H9 (cell line): ENCODE measurements at regions not wholly inside any gene's neighbourhood (a gene's known extent, or its start where the extent isn't known, plus 50 kb on each side); places are given as distances from the start of the nearest gene placed in this dataset.

ENCODE experiments used
- DNase-seq: peaks from one replicate; pipeline ENCODE4 v3.0.0-alpha.2; 2017
- H2AFZ ChIP-seq: one replicate; pipeline ENCODE4 v1.6.1; 2013; ENCODE audit warnings: mild to moderate bottlenecking, low read length, control low read depth, moderate library complexity
- H2AK5ac ChIP-seq: 2 replicates; pipeline ENCODE4 v1.6.1; 2013; ENCODE audit warnings: low read length, control low read depth, mixed read lengths; ENCODE audit not compliant: insufficient read length
- H2BK120ac ChIP-seq: one replicate; pipeline ENCODE4 v1.6.1; 2013; ENCODE audit warnings: low read depth, mild to moderate bottlenecking, low read length, control low read depth, inconsistent platforms; ENCODE audit not compliant: poor library complexity, severe bottlenecking
- H2BK12ac ChIP-seq: 2 replicates; pipeline ENCODE4 v1.6.1; 2013; ENCODE audit warnings: low read length, control low read depth, mixed read lengths, low read depth; ENCODE audit not compliant: insufficient read length
- H2BK15ac ChIP-seq: 2 replicates; pipeline ENCODE4 v1.6.1; 2013; ENCODE audit warnings: low read depth, low read length, control low read depth
- H2BK20ac ChIP-seq: one replicate; pipeline ENCODE4 v1.6.1; 2013; ENCODE audit warnings: low read depth, mild to moderate bottlenecking, low read length, control low read depth, inconsistent platforms; ENCODE audit not compliant: poor library complexity, severe bottlenecking
- H2BK5ac ChIP-seq: 2 replicates; pipeline ENCODE4 v1.6.1; 2013; ENCODE audit warnings: low read length, control low read depth, mixed read lengths; ENCODE audit not compliant: insufficient read length
- H3K14ac ChIP-seq: 2 replicates; pipeline ENCODE4 v1.6.1; 2013; ENCODE audit warnings: low read length, control low read depth; ENCODE audit not compliant: insufficient read depth
- H3K18ac ChIP-seq: 2 replicates; pipeline ENCODE4 v1.6.1; 2013; ENCODE audit warnings: low read depth, mild to moderate bottlenecking, mixed read lengths, low read length, control low read depth; ENCODE audit not compliant: insufficient read length
- H3K23ac ChIP-seq: 2 replicates; pipeline ENCODE4 v1.6.1; 2013; ENCODE audit warnings: low read length, control low read depth, mixed read lengths, low read depth; ENCODE audit not compliant: insufficient read length
- H3K23me2 ChIP-seq: 2 replicates; pipeline ENCODE4 v1.6.1; 2013; ENCODE audit warnings: low read depth, mild to moderate bottlenecking, mixed read lengths, low read length, control low read depth; ENCODE audit not compliant: insufficient read length, poor library complexity, severe bottlenecking
- H3K27ac ChIP-seq: 2 replicates; pipeline ENCODE4 v1.5.1; 2013; ENCODE audit warnings: low read length, control low read depth, mixed read lengths, low read depth; ENCODE audit not compliant: insufficient read length
- H3K27me3 ChIP-seq: 2 replicates; pipeline ENCODE4 v1.6.1; 2013; ENCODE audit warnings: low read length, control low read depth, inconsistent platforms; ENCODE audit not compliant: insufficient read depth
- H3K4ac ChIP-seq: 2 replicates; pipeline ENCODE4 v1.6.1; 2013; ENCODE audit warnings: low read depth, mild to moderate bottlenecking, control low read depth, inconsistent platforms, low read length, moderate library complexity
- H3K4me1 ChIP-seq: 2 replicates; pipeline ENCODE4 v1.6.1; 2013; ENCODE audit warnings: low read length, control low read depth, inconsistent platforms; ENCODE audit not compliant: insufficient read depth
- H3K4me2 ChIP-seq: 2 replicates; pipeline ENCODE4 v1.6.1; 2013; ENCODE audit warnings: low read length, control low read depth, mixed read lengths; ENCODE audit not compliant: insufficient read length, insufficient read depth
- H3K56ac ChIP-seq: 2 replicates; pipeline ENCODE4 v1.6.1; 2013; ENCODE audit warnings: low read depth, mild to moderate bottlenecking, mixed read lengths, low read length, control low read depth; ENCODE audit not compliant: insufficient read length
- H3K79me1 ChIP-seq: 2 replicates; pipeline ENCODE4 v1.6.1; 2013; ENCODE audit warnings: low read depth, mild to moderate bottlenecking, moderate library complexity, low read length, control low read depth, inconsistent platforms; ENCODE audit not compliant: insufficient read depth, poor library complexity, severe bottlenecking
- H3K79me2 ChIP-seq: 2 replicates; pipeline ENCODE4 v1.6.1; 2013; ENCODE audit warnings: low read length, control low read depth, inconsistent platforms; ENCODE audit not compliant: insufficient read depth
- H3K9ac ChIP-seq: 2 replicates; pipeline ENCODE4 v1.6.1; 2013; ENCODE audit warnings: low read length, control low read depth, mixed read lengths; ENCODE audit not compliant: insufficient read length; ENCODE audit errors: extremely low read depth
- H3K9me3 ChIP-seq: one replicate; pipeline ENCODE4 v1.6.1; 2013; ENCODE audit warnings: low read depth, low read length, inconsistent platforms; ENCODE audit not compliant: control insufficient read depth
- H3T11ph ChIP-seq: one replicate; pipeline ENCODE4 v1.6.1; 2013; ENCODE audit warnings: mild to moderate bottlenecking, low read length, control low read depth, inconsistent platforms
- H4K20me1 ChIP-seq: one replicate; pipeline ENCODE4 v1.6.1; 2013; ENCODE audit not compliant: control insufficient read depth, insufficient read length, insufficient read depth
- H4K5ac ChIP-seq: 2 replicates; pipeline ENCODE4 v1.6.1; 2013; ENCODE audit warnings: low read depth, mild to moderate bottlenecking, mixed read lengths, low read length, control low read depth; ENCODE audit not compliant: insufficient read length
- H4K8ac ChIP-seq: replicated peaks from 2 replicates; pipeline ENCODE4 v1.6.1; 2013; ENCODE audit warnings: low read length, control low read depth, mixed read lengths, low read depth; ENCODE audit not compliant: insufficient read length
- H4K91ac ChIP-seq: 2 replicates; pipeline ENCODE4 v1.6.1; 2013; ENCODE audit warnings: low read depth, mild to moderate bottlenecking, moderate library complexity, mixed read lengths, low read length, control low read depth; ENCODE audit not compliant: insufficient read length
- H3K27ac Mint-ChIP-seq, 3 experiments: 2 replicates in 2 of 3; 3 replicates in 1 of 3; pipeline ENCODE4 v1.8.0; 2020 to 2021; ENCODE audit warnings: mixed read lengths in 3 of 3, mild to moderate bottlenecking in 1 of 3, moderate library complexity in 1 of 3
- H3K27me3 Mint-ChIP-seq: 2 replicates; pipeline ENCODE4 v1.8.0; 2021; ENCODE audit warnings: low read depth, mild to moderate bottlenecking, moderate library complexity, mixed read lengths
- H3K36me3 Mint-ChIP-seq, 3 experiments: 2 replicates in 2 of 3; 3 replicates in 1 of 3; pipeline ENCODE4 v1.8.0; 2020 to 2021; ENCODE audit warnings: low read depth in 3 of 3, mixed read lengths in 3 of 3; ENCODE audit not compliant: insufficient read depth in 1 of 3
- H3K4me1 Mint-ChIP-seq, 2 experiments: 2 replicates each; pipeline ENCODE4 v1.8.0; 2020; ENCODE audit warnings: mixed read lengths in 2 of 2
- H3K4me3 Mint-ChIP-seq, 2 experiments: 2 replicates in 1 of 2; 3 replicates in 1 of 2; pipeline ENCODE4 v1.8.0; 2020 to 2021; ENCODE audit warnings: mild to moderate bottlenecking in 2 of 2, mixed read lengths in 2 of 2, moderate library complexity in 1 of 2
- H3K9me3 Mint-ChIP-seq, 2 experiments: 2 replicates in 1 of 2; 3 replicates in 1 of 2; pipeline ENCODE4 v1.8.0; 2020; ENCODE audit warnings: mild to moderate bottlenecking in 2 of 2, mixed read lengths in 2 of 2, moderate library complexity in 1 of 2
- CTCF ChIP-seq: fragments of 200-600 bp; sonication (generic); conservative IDR thresholded peaks from 3 replicates; pipeline ENCODE4 v1.8.0; 2021; ENCODE audit warnings: antibody characterized with exemption, mild to moderate bottlenecking

- no peaks in the 10 kb centered on the region for H3K79me1 ChIP-seq
- H3K56ac ChIP-seq: no peak overlapping the region
- H2BK15ac ChIP-seq: no peak overlapping the region
- H3K18ac ChIP-seq: no peak overlapping the region
- no peak overlapping the region for H4K5ac ChIP-seq
- no peak overlapping the region for H4K8ac ChIP-seq
- DNase-seq: no peak
- TF ChIP-seq CTCF: no peak
- H3K4ac ChIP-seq: no peak overlapping the region
- no peak overlapping the region for H3K27ac ChIP-seq
- H3K14ac ChIP-seq: no peak overlapping the region
- H2AFZ ChIP-seq: no peak overlapping the region
- no peaks in the 10 kb centered on the region for H3K23me2 ChIP-seq
- no peak overlapping the region for H2BK20ac ChIP-seq
- no peak overlapping the region for H3K23ac ChIP-seq
- no peaks in the 10 kb centered on the region for H3K4me1 ChIP-seq
- Mint-ChIP-seq H3K4me3 (no peak overlapping the region), H3K9me3 (peaks cover 4 to 6% of the 10 kb centered on the region in 2 experiments; a peak in 2 of 5 replicates), H3K27me3 (peaks cover 18% of the 10 kb centered on the region), H3K36me3 (no peaks in the 10 kb centered on the region), H3K4me1 (peaks cover 11 to 14% of the 10 kb centered on the region in 2 experiments), H3K27ac (no peak overlapping the region)
- no peaks in the 10 kb centered on the region for H3K27me3 ChIP-seq
- H4K20me1 ChIP-seq: no peaks in the 10 kb centered on the region
- no peak overlapping the region for H4K91ac ChIP-seq
- H3K9me3 ChIP-seq: no peaks in the 10 kb centered on the region
- H2BK120ac ChIP-seq: no peak overlapping the region
- H3K9ac ChIP-seq: no peak overlapping the region
- H3K79me2 ChIP-seq: no peaks in the 10 kb centered on the region
- no peak overlapping the region for H3T11ph ChIP-seq
- no peak overlapping the region for H2BK12ac ChIP-seq
- no peak overlapping the region for H2BK5ac ChIP-seq
- no peak overlapping the region for H3K4me2 ChIP-seq
- H2AK5ac ChIP-seq: no peak overlapping the region
These were observed 503.4 kb downstream of the PLXNA4 start for GRCh38 chr7:132072873-132073272.
